ENCODE measurements at regions not wholly inside any gene's neighbourhood (a gene's known extent, or its start where the extent isn't known, plus 50 kb on each side); places are given as distances from the start of the nearest gene placed in this dataset.

DNA sequence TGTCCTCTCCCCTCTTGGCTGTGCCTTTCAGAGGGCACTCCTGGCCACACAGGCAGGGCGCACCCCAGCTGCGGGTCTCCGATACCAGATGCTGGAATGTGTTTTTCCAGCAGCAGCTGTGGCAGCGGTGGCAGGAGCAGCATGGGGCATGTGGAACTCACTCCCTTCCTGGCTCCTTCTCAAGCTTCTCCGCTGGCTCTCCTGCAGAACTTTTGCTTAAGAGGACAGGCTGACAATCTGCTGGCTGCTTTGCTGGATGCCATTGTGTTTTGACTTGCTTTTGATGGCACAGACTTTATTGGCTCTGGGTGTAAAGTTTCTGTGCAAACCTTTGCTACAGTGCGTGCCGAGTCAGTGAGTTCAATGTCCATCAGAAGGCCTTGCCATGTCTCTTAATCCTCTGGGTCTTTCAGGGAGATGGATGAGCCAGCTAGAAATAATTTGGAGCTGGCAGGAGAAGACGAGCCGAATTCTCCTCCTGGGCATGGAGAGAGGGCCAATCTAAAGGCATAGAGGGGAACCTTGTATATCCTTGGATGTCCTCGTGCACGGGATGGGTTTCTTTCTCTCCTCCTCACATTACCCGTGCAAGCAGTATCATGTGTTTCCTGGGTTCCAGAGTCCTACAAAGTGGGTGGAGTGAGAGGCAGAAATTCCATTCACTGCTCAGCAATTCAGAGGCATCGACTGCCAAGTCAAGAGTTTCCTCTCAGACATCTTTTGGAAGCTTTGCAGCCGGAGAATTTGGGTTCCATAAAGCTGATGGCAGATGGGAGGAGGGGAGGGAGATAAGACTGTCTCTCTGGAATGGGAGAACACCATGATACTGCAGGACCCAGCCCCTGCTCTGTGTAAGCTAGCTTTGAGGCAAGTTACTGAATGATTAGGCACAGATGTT, 231.2 kb downstream of the FGF9 start:
- intact Hi-C loops (cut with micrococcal nuclease) = no loop called here
- no peak for ATAC-seq (ENCODE audit: low read depth)
- TF ChIP-seq, protein P1, sequence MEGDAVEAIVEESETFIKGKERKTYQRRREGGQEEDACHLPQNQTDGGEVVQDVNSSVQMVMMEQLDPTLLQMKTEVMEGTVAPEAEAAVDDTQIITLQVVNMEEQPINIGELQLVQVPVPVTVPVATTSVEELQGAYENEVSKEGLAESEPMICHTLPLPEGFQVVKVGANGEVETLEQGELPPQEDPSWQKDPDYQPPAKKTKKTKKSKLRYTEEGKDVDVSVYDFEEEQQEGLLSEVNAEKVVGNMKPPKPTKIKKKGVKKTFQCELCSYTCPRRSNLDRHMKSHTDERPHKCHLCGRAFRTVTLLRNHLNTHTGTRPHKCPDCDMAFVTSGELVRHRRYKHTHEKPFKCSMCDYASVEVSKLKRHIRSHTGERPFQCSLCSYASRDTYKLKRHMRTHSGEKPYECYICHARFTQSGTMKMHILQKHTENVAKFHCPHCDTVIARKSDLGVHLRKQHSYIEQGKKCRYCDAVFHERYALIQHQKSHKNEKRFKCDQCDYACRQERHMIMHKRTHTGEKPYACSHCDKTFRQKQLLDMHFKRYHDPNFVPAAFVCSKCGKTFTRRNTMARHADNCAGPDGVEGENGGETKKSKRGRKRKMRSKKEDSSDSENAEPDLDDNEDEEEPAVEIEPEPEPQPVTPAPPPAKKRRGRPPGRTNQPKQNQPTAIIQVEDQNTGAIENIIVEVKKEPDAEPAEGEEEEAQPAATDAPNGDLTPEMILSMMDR (IDR thresholded peaks at IDR 0.05) = no peak
- Mint-ChIP-seq H3K36me3 (ENCODE audit: low read depth) (no peaks in the 10 kb centered on the region), H3K4me1 (no peaks in the 10 kb centered on the region), H3K27ac (no peak overlapping the region), H3K27me3 (no peaks in the 10 kb centered on the region), H3K4me3 (no peak overlapping the region), H3K9me3 (no peaks in the 10 kb centered on the region)
- ChIA-PET POLR2A (no interaction called here), CTCF (no interaction called here)
- no peak for DNase-seq

DNA sequence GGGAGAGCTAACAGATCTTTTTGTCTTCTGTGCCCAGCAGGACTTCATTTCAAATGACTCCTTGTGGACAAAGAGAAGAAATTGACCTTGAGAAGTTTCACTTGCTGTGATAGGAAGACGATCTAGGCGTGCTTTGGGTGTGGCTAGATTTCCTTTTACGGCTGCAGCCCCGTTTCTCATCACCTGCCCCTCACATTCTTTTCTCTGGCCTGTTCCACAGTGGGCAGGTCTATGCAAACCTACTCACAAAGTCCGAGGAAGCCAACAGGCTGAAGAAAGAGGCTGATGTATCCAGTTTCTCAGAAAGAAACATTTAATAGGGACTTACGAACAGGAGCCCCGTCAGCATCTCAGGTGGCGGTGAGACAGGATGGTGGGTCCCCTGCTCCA, 231.8 kb downstream of the FGF9 start:
- H3K4me1 Mint-ChIP-seq = no peaks in the 10 kb centered on the region
- H3K27ac Mint-ChIP-seq = no peak overlapping the region
- H3K36me3 Mint-ChIP-seq (ENCODE audit: low read depth) = no peaks in the 10 kb centered on the region
- ChIA-PET CTCF (no interaction called here), POLR2A (no interaction called here)
- peaks cover under 1% of the 10 kb centered on the region for H3K27me3 Mint-ChIP-seq
- ATAC-seq (ENCODE audit: low read depth) (no peak), DNase-seq (no peak)
- no peaks in the 10 kb centered on the region for H3K9me3 Mint-ChIP-seq
- intact Hi-C loops (cut with micrococcal nuclease) = no loop called here
- no peak overlapping the region for H3K4me3 Mint-ChIP-seq
- TF ChIP-seq, protein P1 (IDR thresholded peaks at IDR 0.05) = no peak

DNA sequence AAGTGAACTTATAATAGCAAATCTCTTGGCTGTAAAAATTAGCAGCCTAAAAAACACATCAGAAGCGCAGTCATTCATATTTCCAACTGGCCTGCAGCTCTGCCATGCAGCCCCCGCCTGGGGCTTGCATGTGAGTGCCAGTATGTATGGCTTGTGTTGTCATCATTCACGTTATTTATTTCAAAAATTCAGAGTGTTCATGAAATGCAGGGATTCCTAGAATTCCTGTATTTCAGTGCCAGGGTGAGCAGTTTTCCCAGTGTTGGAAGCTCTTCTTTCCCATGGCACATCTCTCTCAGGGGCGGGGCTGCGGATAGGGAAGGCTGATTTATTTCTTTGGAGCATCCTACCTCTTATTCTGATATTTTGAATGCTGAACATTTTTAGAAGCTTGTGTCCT, 234.6 kb downstream of the FGF9 start:
- DNase-seq (no peak), ATAC-seq (ENCODE audit: low read depth) (no peak)
- TF ChIP-seq, protein P1 (IDR thresholded peaks at IDR 0.05) = no peak
- ChIA-PET POLR2A (no interaction called here), CTCF (no interaction called here)
- H3K36me3 Mint-ChIP-seq (ENCODE audit: low read depth) = no peaks in the 10 kb centered on the region
- H3K27me3 Mint-ChIP-seq = peaks cover 3% of the 10 kb centered on the region
- H3K4me1 Mint-ChIP-seq = no peaks in the 10 kb centered on the region
- no peaks in the 10 kb centered on the region for H3K9me3 Mint-ChIP-seq
- no peak overlapping the region for H3K4me3 Mint-ChIP-seq
- intact Hi-C loops (cut with micrococcal nuclease) = no loop called here
- no peak overlapping the region for H3K27ac Mint-ChIP-seq

DNA sequence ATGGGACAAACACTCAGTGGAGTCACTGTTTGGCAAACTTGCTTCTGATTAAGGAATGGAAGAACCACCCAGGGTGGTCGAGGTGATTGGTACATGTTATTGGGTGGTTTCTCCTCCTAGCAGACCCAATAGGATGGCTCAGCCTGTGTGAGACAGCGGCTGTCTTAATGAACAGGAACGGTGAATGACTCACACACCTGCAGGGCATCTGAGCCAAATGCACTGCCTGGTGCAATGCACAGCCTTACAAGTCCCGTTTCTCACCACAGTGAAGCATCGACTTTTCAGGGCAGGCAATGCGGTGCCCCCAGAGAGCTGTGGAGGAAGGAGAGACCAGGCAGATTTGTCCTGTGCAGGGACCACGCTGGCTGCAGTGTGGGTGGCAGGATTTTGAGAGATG, 238.5 kb downstream of the FGF9 start:
- Mint-ChIP-seq H3K27ac (no peak overlapping the region), H3K36me3 (ENCODE audit: low read depth) (no peaks in the 10 kb centered on the region), H3K4me3 (no peak overlapping the region), H3K9me3 (no peaks in the 10 kb centered on the region), H3K4me1 (no peaks in the 10 kb centered on the region), H3K27me3 (peaks cover 3% of the 10 kb centered on the region)
- ChIA-PET POLR2A (no interaction called here), CTCF (no interaction called here)
- no peak for DNase-seq
- TF ChIP-seq, protein P1 (IDR thresholded peaks at IDR 0.05) = no peak
- intact Hi-C loops (cut with micrococcal nuclease) = no loop called here
- ATAC-seq (ENCODE audit: low read depth) = no peak

DNA sequence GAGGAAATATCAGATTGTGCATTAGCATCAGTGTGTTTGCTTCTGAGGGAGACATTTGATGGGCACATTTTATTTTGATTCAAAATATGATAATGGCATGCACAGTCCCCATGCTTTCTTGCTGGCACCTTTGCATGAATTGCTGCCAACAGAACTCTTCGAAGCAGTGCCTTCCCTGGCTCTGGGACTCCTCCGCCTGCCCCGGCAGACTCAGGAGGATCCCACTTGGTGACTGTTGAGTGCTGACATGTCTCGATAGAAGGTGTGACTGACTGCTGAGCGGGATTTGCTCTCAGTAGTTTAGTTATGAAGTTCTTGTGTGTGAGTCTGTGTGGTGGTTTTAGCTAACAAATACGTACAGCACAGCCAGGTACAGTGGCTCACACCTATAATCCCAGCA, 239.7 kb downstream of the FGF9 start:
- H3K4me3 Mint-ChIP-seq = no peak overlapping the region
- ATAC-seq (ENCODE audit: low read depth) (no peak), DNase-seq (no peak)
- intact Hi-C loops (cut with micrococcal nuclease) = loop anchor here (5.0 kb wide), 1 partner anchor 367 kb away; no protein-coding TSS in a partner anchor
- H3K4me1 Mint-ChIP-seq = no peaks in the 10 kb centered on the region
- CTCF ChIA-PET = no interaction called here
- no peak overlapping the region for H3K27ac Mint-ChIP-seq
- no peaks in the 10 kb centered on the region for H3K36me3 Mint-ChIP-seq (ENCODE audit: low read depth)
- POLR2A ChIA-PET = no interaction called here
- no peaks in the 10 kb centered on the region for H3K9me3 Mint-ChIP-seq
- TF ChIP-seq, protein P1 (IDR thresholded peaks at IDR 0.05) = no peak
- H3K27me3 Mint-ChIP-seq = peaks cover 3% of the 10 kb centered on the region
